K562 (cell line): ENCODE measurements at regions not wholly inside any gene's neighbourhood (a gene's known extent, or its start where the extent isn't known, plus 50 kb on each side); places are given as distances from the start of the nearest gene placed in this dataset.

Experiments
- ELK3 ChIP-seq: fragments of 450-650 bp; formaldehyde crosslinking; IDR thresholded peaks from 2 replicates; pipeline ENCODE4 v1.4.0; 2020; ENCODE audit warnings: mild to moderate bottlenecking
- GABPB2 ChIP-seq: fragments of 250-450 bp; sonication (Bioruptor Pico); conservative IDR thresholded peaks from 2 replicates; pipeline ENCODE4 v1.5.1; 2021; ENCODE audit warnings: mild to moderate bottlenecking
- HDAC8 ChIP-seq: fragments of 450-650 bp; IDR thresholded peaks from 2 replicates; pipeline ENCODE4 v1.6.1; 2016; ENCODE audit warnings: mild to moderate bottlenecking, missing genetic modification characterization, moderate library complexity, missing compliant biosample characterization
- HSF4 ChIP-seq: fragments of 250-450 bp; sonication (Bioruptor Pico); IDR thresholded peaks from 2 replicates; pipeline ENCODE4 v2.1.2; 2022; ENCODE audit warnings: mild to moderate bottlenecking, moderate library complexity, borderline replicate concordance
- MYBL2 ChIP-seq, 2 experiments: fragments of 450-650 bp in 1 of 2; sonication (generic) in 1 of 2; formaldehyde crosslinking in 1 of 2; IDR thresholded peaks; 2 replicates each; pipeline versions ENCODE4 v1.6.1 to v1.8.1; 2017 to 2022; ENCODE audit warnings: borderline replicate concordance in 1 of 2, inconsistent platforms in 1 of 2, low read depth in 1 of 2, mild to moderate bottlenecking in 1 of 2, missing genetic modification reagents in 1 of 2, moderate library complexity in 1 of 2
- NCOA1 ChIP-seq: fragments of 450-650 bp; IDR thresholded peaks from 2 replicates; pipeline ENCODE4 v1.6.1; 2016; ENCODE audit warnings: low read depth
- NEUROD1 ChIP-seq: fragments of 150-350 bp; IDR thresholded peaks from 2 replicates; pipeline ENCODE4 v1.6.1; 2014; ENCODE audit warnings: borderline replicate concordance, low read length, low read depth; ENCODE audit not compliant: partially characterized antibody
- PHF20 ChIP-seq: fragments of 450-650 bp; IDR thresholded peaks from 2 replicates; pipeline ENCODE4 v1.6.1; 2018; ENCODE audit not compliant: partially characterized antibody
- PTTG1 ChIP-seq: fragments of 450-650 bp; IDR thresholded peaks from 2 replicates; pipeline ENCODE4 v1.6.1; 2016; ENCODE audit warnings: low read depth, mild to moderate bottlenecking, missing genetic modification characterization, missing compliant biosample characterization
- SMAD4 ChIP-seq: fragments of 250-450 bp; sonication (Bioruptor Pico); conservative IDR thresholded peaks from 2 replicates; pipeline ENCODE4 v1.8.0; 2021; ENCODE audit warnings: inconsistent platforms, mild to moderate bottlenecking, moderate library complexity
- SNRNP70 ChIP-seq: fragments of 200-400 bp; formaldehyde crosslinking; optimal IDR thresholded peaks from 2 replicates; pipeline ENCODE3; 2017; ENCODE audit warnings: low read depth, low read length
- ZC3H4 ChIP-seq: sonication (generic); formaldehyde crosslinking; IDR thresholded peaks from 2 replicates; pipeline ENCODE4 v1.9.0; 2021; ENCODE audit warnings: missing genetic modification reagents, borderline replicate concordance
- ZFP36 ChIP-seq: fragments of 150-350 bp; IDR thresholded peaks from 2 replicates; pipeline ENCODE4 v1.6.1; 2018; ENCODE audit warnings: low read length, low read depth; ENCODE audit not compliant: partially characterized antibody
- ZNF133 ChIP-seq: fragments of 250-450 bp; sonication (Bioruptor Pico); IDR thresholded peaks from 2 replicates; pipeline ENCODE4 v1.4.0; 2020; ENCODE audit warnings: mild to moderate bottlenecking
- ZNF232 ChIP-seq: sonication (generic); formaldehyde crosslinking; IDR thresholded peaks from 2 replicates; pipeline ENCODE4 v1.8.0; 2022; ENCODE audit warnings: mild to moderate bottlenecking, missing genetic modification reagents
- ZNF282 ChIP-seq: sonication (generic); formaldehyde crosslinking; IDR thresholded peaks from 2 replicates; pipeline ENCODE4 v1.8.1; 2023; ENCODE audit warnings: missing genetic modification reagents
- ZNF384 ChIP-seq: IDR thresholded peaks from 2 replicates; pipeline ENCODE4 v1.6.1; 2012; ENCODE audit warnings: low read depth, low read length, improper control_type of control experiment
- ZNF609 ChIP-seq: sonication (generic); formaldehyde crosslinking; IDR thresholded peaks from 2 replicates; pipeline ENCODE4 v1.8.1; 2023; ENCODE audit warnings: missing genetic modification reagents, mild to moderate bottlenecking, borderline replicate concordance
- TF ChIP-seq, protein P1 (sequence below), 2 experiments: fragments of 450-650 bp in 1 of 2; IDR thresholded peaks; 2 replicates each; pipeline ENCODE4 v1.6.1; 2011 to 2017; ENCODE audit warnings: low read depth in 2 of 2, antibody characterized with exemption in 1 of 2, borderline replicate concordance in 1 of 2, low read length in 1 of 2, mild to moderate bottlenecking in 1 of 2, mixed read lengths in 1 of 2; ENCODE audit not compliant: control insufficient read depth in 1 of 2

GRCh38 chr4:74682567-74683359, 111.6 kb downstream of the BTC start (continued):
- TF ChIP-seq, protein P1, sequence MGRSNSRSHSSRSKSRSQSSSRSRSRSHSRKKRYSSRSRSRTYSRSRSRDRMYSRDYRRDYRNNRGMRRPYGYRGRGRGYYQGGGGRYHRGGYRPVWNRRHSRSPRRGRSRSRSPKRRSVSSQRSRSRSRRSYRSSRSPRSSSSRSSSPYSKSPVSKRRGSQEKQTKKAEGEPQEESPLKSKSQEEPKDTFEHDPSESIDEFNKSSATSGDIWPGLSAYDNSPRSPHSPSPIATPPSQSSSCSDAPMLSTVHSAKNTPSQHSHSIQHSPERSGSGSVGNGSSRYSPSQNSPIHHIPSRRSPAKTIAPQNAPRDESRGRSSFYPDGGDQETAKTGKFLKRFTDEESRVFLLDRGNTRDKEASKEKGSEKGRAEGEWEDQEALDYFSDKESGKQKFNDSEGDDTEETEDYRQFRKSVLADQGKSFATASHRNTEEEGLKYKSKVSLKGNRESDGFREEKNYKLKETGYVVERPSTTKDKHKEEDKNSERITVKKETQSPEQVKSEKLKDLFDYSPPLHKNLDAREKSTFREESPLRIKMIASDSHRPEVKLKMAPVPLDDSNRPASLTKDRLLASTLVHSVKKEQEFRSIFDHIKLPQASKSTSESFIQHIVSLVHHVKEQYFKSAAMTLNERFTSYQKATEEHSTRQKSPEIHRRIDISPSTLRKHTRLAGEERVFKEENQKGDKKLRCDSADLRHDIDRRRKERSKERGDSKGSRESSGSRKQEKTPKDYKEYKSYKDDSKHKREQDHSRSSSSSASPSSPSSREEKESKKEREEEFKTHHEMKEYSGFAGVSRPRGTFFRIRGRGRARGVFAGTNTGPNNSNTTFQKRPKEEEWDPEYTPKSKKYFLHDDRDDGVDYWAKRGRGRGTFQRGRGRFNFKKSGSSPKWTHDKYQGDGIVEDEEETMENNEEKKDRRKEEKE (IDR thresholded peaks at IDR 0.05; ENCODE audit: borderline replicate concordance in 1 of 2, control insufficient read depth in 1 of 2, low read depth in 2 of 2, low read length in 1 of 2): no peak
- TF ChIP-seq NCOA1 (peak; percentile 66; the same call in 1 of the 2 replicates), ZNF232 (CRISPR knock-in tag) (no peak), SNRNP70 (no peak), ELK3 (CRISPR knock-in tag) (no peak), ZC3H4 (CRISPR knock-in tag) (no peak), PHF20 (no peak), ZFP36 (peak; percentile 28), SMAD4 (CRISPR knock-in tag) (peak; percentile 77; the same call in 1 of the 2 replicates), ZNF133 (CRISPR knock-in tag) (no peak), ZNF609 (CRISPR knock-in tag) (no peak), PTTG1 (no peak), HSF4 (no peak), ZNF282 (CRISPR knock-in tag) (no peak), GABPB2 (CRISPR knock-in tag) (no peak), MYBL2 (IDR thresholded peaks at IDR 0.05; ENCODE audit: low read depth) (no peak), MYBL2 (CRISPR knock-in tag; IDR thresholded peaks at IDR 0.05; ENCODE audit: borderline replicate concordance) (no peak), NEUROD1 (peak; percentile 78), HDAC8 (tag) (no peak), ZNF384 (no peak)
